Astrocyte of the cerebellum (primary cell): ENCODE measurements at regions not wholly inside any gene's neighbourhood (a gene's known extent, or its start where the extent isn't known, plus 50 kb on each side); places are given as distances from the start of the nearest gene placed in this dataset.

Experiments used
- DNase-seq: peaks from one replicate; pipeline ENCODE4 v3.0.0-alpha.2; 2011; ENCODE audit warnings: low read depth
- H3K4me3 ChIP-seq: 2 replicates; pipeline ENCODE4 v1.5.1; 2011; ENCODE audit warnings: mild to moderate bottlenecking, low read depth, low read length, moderate library complexity
- CTCF ChIP-seq: IDR thresholded peaks from 2 replicates; pipeline ENCODE4 v1.5.1; 2012; ENCODE audit warnings: low read length, low read depth, moderate library complexity, mild to moderate bottlenecking; ENCODE audit errors: missing control alignments
- in situ Hi-C: cut with HindIII; loops from 2 replicates; pipeline ENCODE4 v1.10.0; 2017; ENCODE audit warnings: low sequenced_read_pairs

- in situ Hi-C loops, result no loop called here
- no peak overlapping the region for H3K4me3 ChIP-seq
- DNase-seq, result no peak
- TF ChIP-seq CTCF, result no peak
Measured at GRCh38 chr2:5145053-5145452, 547.1 kb upstream of the SOX11 start.

- in situ Hi-C loops, result no loop called here
- no peak for DNase-seq
- no peak for TF ChIP-seq CTCF
- H3K4me3 ChIP-seq, result no peak overlapping the region
Measured at GRCh38 chr2:5145801-5146200, 546.4 kb upstream of the SOX11 start.

GRCh38 chr2:5148392-5149085, 543.6 kb upstream of the SOX11 start:
- no peak for TF ChIP-seq CTCF
- no peak overlapping the region for H3K4me3 ChIP-seq
- no peak for DNase-seq
- in situ Hi-C loops, result no loop called here

GRCh38 chr2:5150871-5151270, 541.3 kb upstream of the SOX11 start:
- DNase-seq, result no peak
- in situ Hi-C loops, result no loop called here
- no peak overlapping the region for H3K4me3 ChIP-seq
- no peak for TF ChIP-seq CTCF

GRCh38 chr2:5164776-5165525, 527.2 kb upstream of the SOX11 start:
- H3K4me3 ChIP-seq, result no peak overlapping the region
- in situ Hi-C loops, result no loop called here
- no peak for TF ChIP-seq CTCF
- peak; percentile 86 for DNase-seq

GRCh38 chr2:5172923-5173322, 519.3 kb upstream of the SOX11 start:
- no peak for TF ChIP-seq CTCF
- no peak overlapping the region for H3K4me3 ChIP-seq
- DNase-seq, result no peak
- in situ Hi-C loops, result no loop called here
